Activated CD4-positive, alpha-beta T cell treated with anti-CD3 and anti-CD28 coated beads, Interleukin-2, amount 10 ng/mL, durations not matched to agents 24 days and 14 days (primary cell): ENCODE measurements at regions not wholly inside any gene's neighbourhood (a gene's known extent, or its start where the extent isn't known, plus 50 kb on each side); places are given as distances from the start of the nearest gene placed in this dataset.

Source experiments
- DNase-seq: peaks from one replicate; pipeline ENCODE4 v3.0.0; 2022
- H3K27ac Mint-ChIP-seq: one replicate; pipeline ENCODE4 v1.8.0; 2022; ENCODE audit warnings: mild to moderate bottlenecking, mixed read lengths
- H3K27me3 Mint-ChIP-seq: one replicate; pipeline ENCODE4 v1.8.0; 2022; ENCODE audit warnings: mixed read lengths
- H3K36me3 Mint-ChIP-seq: one replicate; pipeline ENCODE4 v1.8.0; 2022; ENCODE audit warnings: low read depth, mild to moderate bottlenecking, mixed read lengths
- H3K4me1 Mint-ChIP-seq: one replicate; pipeline ENCODE4 v1.8.0; 2021; ENCODE audit warnings: mixed read lengths
- H3K4me3 Mint-ChIP-seq: one replicate; pipeline ENCODE4 v1.8.0; 2022; ENCODE audit warnings: mild to moderate bottlenecking, moderate library complexity, mixed read lengths
- H3K9me3 Mint-ChIP-seq: one replicate; pipeline ENCODE4 v1.8.0; 2021; ENCODE audit warnings: mixed read lengths
- intact Hi-C: fragments of 100-400 bp; cut with micrococcal nuclease; formaldehyde crosslinking; loops from one replicate; pipeline ENCODE4 v1.15.1; 2023

GRCh38 chr6:14209000-14209399 lies 91.4 kb downstream of the CD83 start:
- Mint-ChIP-seq H3K27me3 (no peaks in the 10 kb centered on the region), H3K4me1 (peaks cover 21% of the 10 kb centered on the region), H3K36me3 (no peaks in the 10 kb centered on the region), H3K27ac (no peak overlapping the region), H3K4me3 (no peak overlapping the region), H3K9me3 (no peaks in the 10 kb centered on the region)
- no peak for DNase-seq
- intact Hi-C loops, result loop anchor here (2.0 kb wide), 1 partner anchor 1412 kb away; no protein-coding TSS in a partner anchor

DNA sequence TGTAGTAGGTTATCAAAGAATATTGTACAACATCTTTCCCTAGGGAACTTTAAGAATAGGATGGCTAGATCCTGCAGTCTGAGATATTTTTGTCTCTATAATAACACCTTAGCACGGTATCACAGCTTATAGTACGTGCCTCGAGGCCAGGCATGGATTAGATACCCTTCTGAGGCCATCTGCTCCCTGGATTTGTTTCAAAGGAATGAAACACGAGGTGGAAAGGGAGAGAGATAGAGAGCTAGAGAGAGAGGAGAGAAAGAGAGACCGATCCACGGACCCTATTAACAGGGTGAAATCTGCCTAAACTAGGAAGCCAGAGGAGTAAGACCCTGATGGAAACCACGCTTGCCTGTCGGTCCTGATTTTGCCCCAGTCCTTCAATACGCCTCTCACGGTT lies 92.5 kb downstream of the CD83 start:
- no peak for DNase-seq
- Mint-ChIP-seq H3K36me3 (no peaks in the 10 kb centered on the region), H3K9me3 (no peaks in the 10 kb centered on the region), H3K27me3 (no peaks in the 10 kb centered on the region), H3K27ac (peak overlapping the region; percentile 58), H3K4me1 (peaks cover 21% of the 10 kb centered on the region), H3K4me3 (peak overlapping the region; percentile 57)
- intact Hi-C loops, result loop anchor here (2.0 to 10.0 kb wide), 5 partner anchors 243 to 1282 kb away; no protein-coding TSS in a partner anchor

- Mint-ChIP-seq H3K36me3 (no peaks in the 10 kb centered on the region), H3K27ac (peak overlapping the region; percentile 85), H3K9me3 (no peaks in the 10 kb centered on the region), H3K4me3 (peak overlapping the region; percentile 85), H3K4me1 (peaks cover 21% of the 10 kb centered on the region), H3K27me3 (no peaks in the 10 kb centered on the region)
- peak; percentile 98 for DNase-seq
- intact Hi-C loops, result loop anchor here (1.0 to 10.0 kb wide), 9 partner anchors 213 to 1281 kb away; no protein-coding TSS in a partner anchor
These were observed 93.3 kb downstream of the CD83 start for GRCh38 chr6:14210663-14211561.

- Mint-ChIP-seq H3K27ac (peak overlapping the region; percentile 85), H3K4me3 (peak overlapping the region; percentile 85), H3K36me3 (no peaks in the 10 kb centered on the region), H3K27me3 (no peaks in the 10 kb centered on the region), H3K9me3 (no peaks in the 10 kb centered on the region), H3K4me1 (peaks cover 19% of the 10 kb centered on the region)
- intact Hi-C loops, result loop anchor here (1.0 to 10.0 kb wide), 9 partner anchors 213 to 1281 kb away; no protein-coding TSS in a partner anchor
- DNase-seq, result no peak
These were observed 94.0 kb downstream of the CD83 start for GRCh38 chr6:14211562-14211942.

DNA sequence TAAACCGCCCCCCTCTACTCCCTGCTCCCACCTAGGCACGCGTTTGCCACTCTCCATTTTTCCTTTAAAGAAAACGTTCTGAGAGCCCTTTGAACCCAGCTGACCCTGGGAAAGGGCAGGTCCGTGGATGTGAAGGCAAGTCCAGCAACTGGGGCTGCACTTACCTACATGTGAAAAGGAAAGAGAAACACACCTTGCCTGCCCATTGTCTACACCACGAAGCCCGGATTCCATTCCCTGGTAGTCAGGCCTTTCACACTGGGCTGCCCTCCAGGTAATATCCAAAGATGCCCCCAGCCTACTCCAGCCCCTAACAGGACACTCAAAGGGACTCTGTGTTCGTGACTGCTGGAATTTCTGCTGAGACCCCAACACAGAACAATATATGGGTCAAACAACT lies 94.4 kb downstream of the CD83 start:
- Mint-ChIP-seq H3K36me3 (no peaks in the 10 kb centered on the region), H3K27me3 (no peaks in the 10 kb centered on the region), H3K4me1 (peaks cover 22% of the 10 kb centered on the region), H3K9me3 (no peaks in the 10 kb centered on the region), H3K27ac (peak overlapping the region; percentile 85), H3K4me3 (peak overlapping the region; percentile 85)
- DNase-seq, result no peak
- intact Hi-C loops, result loop anchor here (5.0 to 10.0 kb wide), 3 partner anchors 805 to 1280 kb away; no protein-coding TSS in a partner anchor

GRCh38 chr6:14212632-14213031 lies 95.1 kb downstream of the CD83 start:
- Mint-ChIP-seq H3K9me3 (no peaks in the 10 kb centered on the region), H3K4me3 (no peak overlapping the region), H3K27ac (no peak overlapping the region), H3K4me1 (peaks cover 21% of the 10 kb centered on the region), H3K36me3 (no peaks in the 10 kb centered on the region), H3K27me3 (no peaks in the 10 kb centered on the region)
- no peak for DNase-seq
- intact Hi-C loops, result loop anchor here (5.0 to 10.0 kb wide), 3 partner anchors 805 to 1280 kb away; no protein-coding TSS in a partner anchor

DNA sequence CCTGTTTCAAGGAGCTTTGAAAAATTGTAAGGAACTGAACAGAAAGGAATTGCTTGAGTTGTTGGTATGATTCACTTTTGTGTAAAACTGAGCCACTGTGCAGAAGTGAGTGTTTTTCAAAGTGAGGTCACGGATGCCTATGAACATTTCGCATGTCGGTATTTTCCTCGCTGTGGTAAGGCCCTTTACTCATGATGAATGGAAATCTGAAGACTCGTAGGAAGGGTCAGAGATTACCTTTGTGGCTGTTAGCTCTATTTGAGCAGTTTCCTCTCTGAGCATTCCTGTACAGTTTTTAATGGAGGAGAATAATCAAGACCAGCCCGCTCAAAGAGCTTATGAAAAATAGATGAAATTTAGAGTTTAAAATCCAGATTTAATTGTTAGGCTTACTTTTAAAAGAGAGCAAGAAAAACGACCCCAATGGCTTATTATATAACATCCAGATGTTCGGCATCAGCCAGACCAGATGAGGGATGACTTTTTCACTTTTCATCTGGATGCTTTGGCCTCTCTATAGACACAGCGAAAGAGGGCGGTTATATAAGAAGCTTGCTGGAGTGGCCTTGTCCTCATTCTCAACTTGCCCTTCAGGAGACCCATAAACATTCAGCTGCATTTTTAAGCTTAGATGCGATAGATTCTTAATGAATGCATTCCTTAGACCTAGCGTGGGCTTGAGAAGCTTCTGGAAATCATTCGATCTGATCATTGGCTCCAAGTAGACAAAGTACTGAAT lies 99.5 kb downstream of the CD83 start:
- intact Hi-C loops, result loop anchor here (10.0 kb wide), 1 partner anchor 1168 kb away; no protein-coding TSS in a partner anchor
- Mint-ChIP-seq H3K4me3 (no peak overlapping the region), H3K4me1 (peaks cover 9% of the 10 kb centered on the region), H3K27me3 (no peaks in the 10 kb centered on the region), H3K27ac (no peak overlapping the region), H3K36me3 (no peaks in the 10 kb centered on the region), H3K9me3 (no peaks in the 10 kb centered on the region)
- no peak for DNase-seq

GRCh38 chr6:14217728-14218518 lies 100.4 kb downstream of the CD83 start:
- DNase-seq, result no peak
- no peaks in the 10 kb centered on the region for H3K27me3 Mint-ChIP-seq
- no peak overlapping the region for H3K4me3 Mint-ChIP-seq
- H3K4me1 Mint-ChIP-seq, result peaks cover 8% of the 10 kb centered on the region
- H3K36me3 Mint-ChIP-seq, result no peaks in the 10 kb centered on the region
- H3K9me3 Mint-ChIP-seq, result no peaks in the 10 kb centered on the region
- intact Hi-C loops, result loop anchor here (10.0 kb wide), 1 partner anchor 1167 kb away; no protein-coding TSS in a partner anchor
- no peak overlapping the region for H3K27ac Mint-ChIP-seq

DNA sequence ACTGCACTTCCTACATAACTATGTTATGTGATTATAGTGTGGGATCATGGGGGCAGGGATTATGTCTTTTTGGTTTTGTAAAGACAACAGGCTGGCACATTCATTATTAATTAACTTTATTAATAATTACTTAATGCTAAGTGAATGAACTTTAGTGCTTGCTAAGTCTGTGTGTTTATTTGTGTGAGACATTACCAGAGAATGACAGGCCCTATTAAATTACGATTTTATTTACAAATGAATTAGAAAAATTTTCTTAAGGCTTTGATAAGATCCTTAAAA lies 100.9 kb downstream of the CD83 start:
- Mint-ChIP-seq H3K36me3 (no peaks in the 10 kb centered on the region), H3K27ac (no peak overlapping the region), H3K27me3 (no peaks in the 10 kb centered on the region), H3K9me3 (no peaks in the 10 kb centered on the region), H3K4me1 (peaks cover 8% of the 10 kb centered on the region), H3K4me3 (no peak overlapping the region)
- intact Hi-C loops, result loop anchor here (10.0 kb wide), 1 partner anchor 1166 kb away; no protein-coding TSS in a partner anchor
- no peak for DNase-seq

DNA sequence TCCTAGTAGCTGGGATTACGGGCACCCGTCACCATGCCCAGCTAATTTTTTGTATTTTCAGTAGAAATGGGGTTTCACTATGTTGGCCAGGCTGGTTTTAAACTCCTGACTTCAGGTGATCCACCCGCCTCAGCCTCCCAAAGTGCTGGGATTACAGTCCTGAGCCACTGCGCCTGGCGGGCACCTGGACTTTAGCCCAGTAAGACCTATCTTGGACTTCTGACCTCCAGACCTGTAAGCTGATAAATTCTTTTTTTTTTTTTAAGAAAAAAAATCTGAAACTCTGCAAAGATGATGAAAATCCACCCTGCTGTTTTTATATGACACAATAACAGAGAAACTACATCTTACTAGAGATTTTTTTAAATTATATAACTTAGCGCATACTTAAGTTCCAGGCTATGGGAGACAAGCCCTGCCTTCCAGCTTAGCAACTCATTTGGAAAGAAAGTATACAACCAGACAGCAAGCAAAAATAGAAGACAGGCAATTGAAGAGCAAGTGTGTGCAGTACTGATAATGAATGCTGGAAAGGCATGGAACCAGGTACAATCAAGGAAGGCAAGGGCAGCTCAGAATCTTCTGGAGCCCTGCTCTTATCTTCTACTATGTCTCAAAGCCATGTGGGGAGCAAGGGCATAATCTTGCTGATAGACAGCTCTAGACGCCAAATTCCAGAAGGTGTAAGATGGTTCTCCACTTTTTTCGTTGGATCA lies 104.2 kb downstream of the CD83 start:
- H3K27ac Mint-ChIP-seq, result no peak overlapping the region
- H3K27me3 Mint-ChIP-seq, result no peaks in the 10 kb centered on the region
- intact Hi-C loops, result no loop called here
- peaks cover 8% of the 10 kb centered on the region for H3K4me1 Mint-ChIP-seq
- peaks cover 5% of the 10 kb centered on the region for H3K9me3 Mint-ChIP-seq
- no peaks in the 10 kb centered on the region for H3K36me3 Mint-ChIP-seq
- H3K4me3 Mint-ChIP-seq, result no peak overlapping the region
- DNase-seq, result no peak

GRCh38 chr6:14222956-14223355 lies 105.4 kb downstream of the CD83 start:
- Mint-ChIP-seq H3K27me3 (no peaks in the 10 kb centered on the region), H3K36me3 (no peaks in the 10 kb centered on the region), H3K4me1 (peaks cover 3% of the 10 kb centered on the region), H3K9me3 (peaks cover 10% of the 10 kb centered on the region), H3K4me3 (no peak overlapping the region), H3K27ac (no peak overlapping the region)
- DNase-seq, result no peak
- intact Hi-C loops, result no loop called here

GRCh38 chr6:14224359-14225103 lies 107.0 kb downstream of the CD83 start:
- H3K4me3 Mint-ChIP-seq, result no peak overlapping the region
- peaks cover 2% of the 10 kb centered on the region for H3K4me1 Mint-ChIP-seq
- no peaks in the 10 kb centered on the region for H3K36me3 Mint-ChIP-seq
- H3K9me3 Mint-ChIP-seq, result peaks cover 10% of the 10 kb centered on the region
- H3K27me3 Mint-ChIP-seq, result no peaks in the 10 kb centered on the region
- intact Hi-C loops, result no loop called here
- H3K27ac Mint-ChIP-seq, result no peak overlapping the region
- DNase-seq, result no peak
